RCC 7860 (cell line): ENCODE measurements at regions not wholly inside any gene's neighbourhood (a gene's known extent, or its start where the extent isn't known, plus 50 kb on each side); places are given as distances from the start of the nearest gene placed in this dataset.
A peak's percentile ranks its signal among the peaks of the same experiment; 100 is the strongest.

ENCODE experiments used
- DNase-seq: peaks from one replicate; pipeline ENCODE4 v3.0.0-alpha.2; 2015; ENCODE audit warnings: low spot score
- FAIRE-seq: peaks from 2 replicates; lab custom pipeline; 2012; peaks lifted over from hg19 to GRCh38; lab: Jason Lieb, UNC

- FAIRE-seq (no peak), DNase-seq (no peak)
These were observed 137.6 kb downstream of the GOLIM4 start for GRCh38 chr3:167958141-167958540.

- DNase-seq (no peak), FAIRE-seq (no peak)
These were observed 142.8 kb downstream of the GOLIM4 start for GRCh38 chr3:167952969-167953368.

GRCh38 chr3:167950212-167950611, 145.5 kb downstream of the GOLIM4 start:
- FAIRE-seq (no peak), DNase-seq (no peak)

GRCh38 chr3:167941234-167941995, 154.3 kb downstream of the GOLIM4 start:
- DNase-seq: peak; percentile 63
- peak; percentile 87 for FAIRE-seq

- FAIRE-seq: no peak
- no peak for DNase-seq
These were observed 155.5 kb downstream of the GOLIM4 start for GRCh38 chr3:167940241-167940640.

GRCh38 chr3:167938516-167938915, 157.2 kb downstream of the GOLIM4 start:
- no peak for FAIRE-seq
- DNase-seq: no peak

- FAIRE-seq (no peak), DNase-seq (no peak)
These were observed 159.7 kb downstream of the GOLIM4 start for GRCh38 chr3:167936019-167936418.

GRCh38 chr3:167930453-167930852, 165.3 kb downstream of the GOLIM4 start:
- no peak for DNase-seq
- no peak for FAIRE-seq

GRCh38 chr3:167929968-167930367, 165.8 kb downstream of the GOLIM4 start:
- FAIRE-seq: no peak
- no peak for DNase-seq

- no peak for FAIRE-seq
- no peak for DNase-seq
These were observed 167.3 kb downstream of the GOLIM4 start for GRCh38 chr3:167928381-167928780.

- FAIRE-seq: no peak
These were observed 175.0 kb downstream of the GOLIM4 start for GRCh38 chr3:167920747-167921146.

GRCh38 chr3:167919590-167919989, 176.1 kb downstream of the GOLIM4 start:
- FAIRE-seq: no peak
- no peak for DNase-seq

More at GRCh38 chr3:167920747-167921146, 175.0 kb downstream of the GOLIM4 start:
- DNase-seq: no peak

GRCh38 chr3:167918686-167919085, 177.0 kb downstream of the GOLIM4 start:
- no peak for FAIRE-seq
- DNase-seq: no peak

GRCh38 chr3:167918008-167918596, 177.6 kb downstream of the GOLIM4 start:
- no peak for FAIRE-seq
- no peak for DNase-seq

- DNase-seq: no peak
- FAIRE-seq: no peak
These were observed 177.8 kb downstream of the SERPINI1 start for GRCh38 chr3:167913219-167913835.

- FAIRE-seq: no peak
These were observed 174.4 kb downstream of the SERPINI1 start for GRCh38 chr3:167909952-167910351.

GRCh38 chr3:167909504-167909896, 174.0 kb downstream of the SERPINI1 start:
- DNase-seq: no peak
- FAIRE-seq: no peak

More at GRCh38 chr3:167909952-167910351, 174.4 kb downstream of the SERPINI1 start:
- DNase-seq: no peak

- no peak for FAIRE-seq
- DNase-seq: no peak
These were observed 173.4 kb downstream of the SERPINI1 start for GRCh38 chr3:167908746-167909503.

- FAIRE-seq (no peak), DNase-seq (no peak)
These were observed 172.7 kb downstream of the SERPINI1 start for GRCh38 chr3:167908221-167908620.

GRCh38 chr3:167901138-167901537, 165.6 kb downstream of the SERPINI1 start:
- DNase-seq (no peak), FAIRE-seq (no peak)

GRCh38 chr3:167899093-167899492, 163.6 kb downstream of the SERPINI1 start:
- FAIRE-seq (no peak), DNase-seq (no peak)
